Dendritic cell treated with granulocyte-macrophage colony-stimulating factor and Interleukin-4, amounts not matched to agents 40 ng/mL and 50 ng/mL, for 4 days (primary cell): ENCODE measurements at regions not wholly inside any gene's neighbourhood (a gene's known extent, or its start where the extent isn't known, plus 50 kb on each side); places are given as distances from the start of the nearest gene placed in this dataset.

Experiments used
- H3K27ac Mint-ChIP-seq: one replicate; pipeline ENCODE4 v1.8.0; 2022; ENCODE audit warnings: mild to moderate bottlenecking, mixed read lengths
- H3K27me3 Mint-ChIP-seq: one replicate; pipeline ENCODE4 v1.8.0; 2022; ENCODE audit warnings: mild to moderate bottlenecking, mixed read lengths
- H3K36me3 Mint-ChIP-seq: one replicate; pipeline ENCODE4 v1.8.0; 2022; ENCODE audit warnings: low read depth, mixed read lengths
- H3K4me1 Mint-ChIP-seq: one replicate; pipeline ENCODE4 v1.8.0; 2022; ENCODE audit warnings: low read depth, mixed read lengths
- H3K4me3 Mint-ChIP-seq: one replicate; pipeline ENCODE4 v1.8.0; 2022; ENCODE audit warnings: mild to moderate bottlenecking, moderate library complexity, mixed read lengths
- H3K9me3 Mint-ChIP-seq: one replicate; pipeline ENCODE4 v1.8.0; 2022; ENCODE audit warnings: mixed read lengths
- intact Hi-C: fragments of 100-400 bp; cut with micrococcal nuclease; formaldehyde crosslinking; loops from one replicate; pipeline ENCODE4 v1.15.0; 2022

- Mint-ChIP-seq H3K36me3 (no peaks in the 10 kb centered on the region), H3K4me1 (no peaks in the 10 kb centered on the region), H3K27me3 (no peaks in the 10 kb centered on the region), H3K9me3 (no peaks in the 10 kb centered on the region), H3K4me3 (no peak overlapping the region), H3K27ac (no peak overlapping the region)
- intact Hi-C loops = no loop called here
Measured at GRCh38 chr18:78133729-78134128, 845.9 kb upstream of the SALL3 start.

GRCh38 chr18:78136986-78137385, 842.6 kb upstream of the SALL3 start:
- Mint-ChIP-seq H3K4me3 (no peak overlapping the region), H3K9me3 (no peaks in the 10 kb centered on the region), H3K27me3 (no peaks in the 10 kb centered on the region), H3K27ac (no peak overlapping the region), H3K36me3 (no peaks in the 10 kb centered on the region), H3K4me1 (no peaks in the 10 kb centered on the region)
- intact Hi-C loops = no loop called here

- H3K4me3 Mint-ChIP-seq = no peak overlapping the region
- no peaks in the 10 kb centered on the region for H3K36me3 Mint-ChIP-seq
- intact Hi-C loops = no loop called here
- H3K27me3 Mint-ChIP-seq = no peaks in the 10 kb centered on the region
- no peaks in the 10 kb centered on the region for H3K9me3 Mint-ChIP-seq
- H3K27ac Mint-ChIP-seq = no peak overlapping the region
- H3K4me1 Mint-ChIP-seq = no peaks in the 10 kb centered on the region
Measured at GRCh38 chr18:78138983-78139496, 840.6 kb upstream of the SALL3 start.

- H3K27me3 Mint-ChIP-seq = no peaks in the 10 kb centered on the region
- H3K4me3 Mint-ChIP-seq = no peak overlapping the region
- H3K9me3 Mint-ChIP-seq = no peaks in the 10 kb centered on the region
- H3K36me3 Mint-ChIP-seq = no peaks in the 10 kb centered on the region
- H3K27ac Mint-ChIP-seq = no peak overlapping the region
- H3K4me1 Mint-ChIP-seq = no peaks in the 10 kb centered on the region
- intact Hi-C loops = no loop called here
Measured at GRCh38 chr18:78140294-78140693, 839.3 kb upstream of the SALL3 start.

GRCh38 chr18:78144669-78145068, 834.9 kb upstream of the SALL3 start:
- Mint-ChIP-seq H3K4me3 (no peak overlapping the region), H3K4me1 (no peaks in the 10 kb centered on the region), H3K27ac (no peak overlapping the region), H3K9me3 (no peaks in the 10 kb centered on the region), H3K27me3 (no peaks in the 10 kb centered on the region), H3K36me3 (no peaks in the 10 kb centered on the region)
- intact Hi-C loops = no loop called here

GRCh38 chr18:78145096-78145495, 834.5 kb upstream of the SALL3 start:
- no peaks in the 10 kb centered on the region for H3K4me1 Mint-ChIP-seq
- H3K36me3 Mint-ChIP-seq = no peaks in the 10 kb centered on the region
- no peak overlapping the region for H3K4me3 Mint-ChIP-seq

GRCh38 chr18:78146136-78147085, 833.2 kb upstream of the SALL3 start:
- H3K27me3 Mint-ChIP-seq = no peaks in the 10 kb centered on the region
- intact Hi-C loops = no loop called here
- H3K27ac Mint-ChIP-seq = no peak overlapping the region
- no peaks in the 10 kb centered on the region for H3K9me3 Mint-ChIP-seq
- H3K36me3 Mint-ChIP-seq = no peaks in the 10 kb centered on the region
- no peaks in the 10 kb centered on the region for H3K4me1 Mint-ChIP-seq
- H3K4me3 Mint-ChIP-seq = no peak overlapping the region

More at GRCh38 chr18:78145096-78145495, 834.5 kb upstream of the SALL3 start:
- Mint-ChIP-seq H3K27ac (no peak overlapping the region), H3K27me3 (no peaks in the 10 kb centered on the region), H3K9me3 (no peaks in the 10 kb centered on the region)
- intact Hi-C loops = no loop called here

- no peaks in the 10 kb centered on the region for H3K27me3 Mint-ChIP-seq
- no peaks in the 10 kb centered on the region for H3K9me3 Mint-ChIP-seq
- intact Hi-C loops = no loop called here
- no peak overlapping the region for H3K27ac Mint-ChIP-seq
- no peak overlapping the region for H3K4me3 Mint-ChIP-seq
- no peaks in the 10 kb centered on the region for H3K36me3 Mint-ChIP-seq
- H3K4me1 Mint-ChIP-seq = no peaks in the 10 kb centered on the region
Measured at GRCh38 chr18:78150590-78150989, 829.0 kb upstream of the SALL3 start.

GRCh38 chr18:78151234-78151633, 828.4 kb upstream of the SALL3 start:
- Mint-ChIP-seq H3K27me3 (no peaks in the 10 kb centered on the region), H3K4me3 (no peak overlapping the region), H3K36me3 (no peaks in the 10 kb centered on the region), H3K4me1 (no peaks in the 10 kb centered on the region), H3K9me3 (no peaks in the 10 kb centered on the region), H3K27ac (no peak overlapping the region)
- intact Hi-C loops = no loop called here

- Mint-ChIP-seq H3K36me3 (no peaks in the 10 kb centered on the region), H3K27ac (no peak overlapping the region)
Measured at GRCh38 chr18:78151948-78152725, 827.5 kb upstream of the SALL3 start.

GRCh38 chr18:78153362-78153761, 826.3 kb upstream of the SALL3 start:
- Mint-ChIP-seq H3K4me1 (no peaks in the 10 kb centered on the region), H3K27ac (no peak overlapping the region), H3K36me3 (no peaks in the 10 kb centered on the region), H3K27me3 (no peaks in the 10 kb centered on the region), H3K9me3 (no peaks in the 10 kb centered on the region), H3K4me3 (no peak overlapping the region)
- intact Hi-C loops = no loop called here

More at GRCh38 chr18:78151948-78152725, 827.5 kb upstream of the SALL3 start:
- Mint-ChIP-seq H3K9me3 (no peaks in the 10 kb centered on the region), H3K27me3 (no peaks in the 10 kb centered on the region), H3K4me1 (no peaks in the 10 kb centered on the region), H3K4me3 (no peak overlapping the region)
- intact Hi-C loops = no loop called here

- H3K27ac Mint-ChIP-seq = no peak overlapping the region
- H3K36me3 Mint-ChIP-seq = no peaks in the 10 kb centered on the region
- intact Hi-C loops = no loop called here
- peaks cover 7% of the 10 kb centered on the region for H3K9me3 Mint-ChIP-seq
- H3K4me1 Mint-ChIP-seq = no peaks in the 10 kb centered on the region
- H3K4me3 Mint-ChIP-seq = no peak overlapping the region
- no peaks in the 10 kb centered on the region for H3K27me3 Mint-ChIP-seq
Measured at GRCh38 chr18:78154444-78154843, 825.2 kb upstream of the SALL3 start.

- Mint-ChIP-seq H3K27ac (no peak overlapping the region), H3K4me1 (no peaks in the 10 kb centered on the region), H3K36me3 (no peaks in the 10 kb centered on the region), H3K27me3 (no peaks in the 10 kb centered on the region), H3K4me3 (no peak overlapping the region), H3K9me3 (peaks cover 11% of the 10 kb centered on the region)
- intact Hi-C loops = no loop called here
Measured at GRCh38 chr18:78154853-78155252, 824.8 kb upstream of the SALL3 start.

GRCh38 chr18:78156466-78156865, 823.2 kb upstream of the SALL3 start:
- Mint-ChIP-seq H3K27ac (no peak overlapping the region), H3K36me3 (no peaks in the 10 kb centered on the region), H3K4me3 (no peak overlapping the region), H3K9me3 (peaks cover 13% of the 10 kb centered on the region), H3K27me3 (no peaks in the 10 kb centered on the region), H3K4me1 (no peaks in the 10 kb centered on the region)
- intact Hi-C loops = no loop called here
